OCI-LY1 (cell line): ENCODE measurements at regions not wholly inside any gene's neighbourhood (a gene's known extent, or its start where the extent isn't known, plus 50 kb on each side); places are given as distances from the start of the nearest gene placed in this dataset.

Source experiments
- H2AFZ ChIP-seq: fragments of 200-600 bp; sonication (generic), shearing (Covaris generic); 2 replicates; pipeline ENCODE4 v1.6.0; 2014; ENCODE audit warnings: antibody characterized with exemption, mild to moderate bottlenecking, low read length
- H3F3A ChIP-seq: fragments of 200-600 bp; sonication (generic), shearing (Covaris generic); 2 replicates; pipeline ENCODE4 v1.6.0; 2014; ENCODE audit warnings: mild to moderate bottlenecking, antibody characterized with exemption, low read length, moderate library complexity; ENCODE audit not compliant: insufficient read depth
- H3K27ac ChIP-seq: fragments of 200-600 bp; sonication (generic); 2 replicates; pipeline ENCODE4 v1.5.1; 2014; ENCODE audit warnings: low read length, mixed run types, mild to moderate bottlenecking, low read depth; ENCODE audit not compliant: poor library complexity, severe bottlenecking
- H3K27me3 ChIP-seq: fragments of 200-600 bp; sonication (generic); 2 replicates; pipeline ENCODE4 v1.6.0; 2014; ENCODE audit warnings: antibody characterized with exemption, mild to moderate bottlenecking, low read length, moderate library complexity; ENCODE audit not compliant: insufficient read depth
- H3K36me3 ChIP-seq: fragments of 200-600 bp; sonication (generic); 2 replicates; pipeline ENCODE4 v1.6.1; 2014; ENCODE audit warnings: mild to moderate bottlenecking, antibody characterized with exemption, low read length, moderate library complexity, mixed read lengths; ENCODE audit not compliant: insufficient read depth
- H3K4me1 ChIP-seq: fragments of 200-600 bp; sonication (generic); 2 replicates; pipeline ENCODE4 v1.5.1; 2014; ENCODE audit warnings: mild to moderate bottlenecking, low read length, moderate library complexity; ENCODE audit not compliant: insufficient read depth, severe bottlenecking
- H3K4me2 ChIP-seq: fragments of 200-600 bp; sonication (generic), shearing (Covaris generic); 2 replicates; pipeline ENCODE4 v1.6.1; 2014; ENCODE audit warnings: low read length
- H3K4me3 ChIP-seq: fragments of 200-600 bp; sonication (generic); 2 replicates; pipeline ENCODE4 v1.5.1; 2014; ENCODE audit warnings: low read length, low read depth, mild to moderate bottlenecking, mixed read lengths; ENCODE audit not compliant: poor library complexity, severe bottlenecking
- H3K79me2 ChIP-seq: fragments of 200-600 bp; shearing (Covaris generic); 2 replicates; pipeline ENCODE4 v1.6.1; 2016; ENCODE audit warnings: mixed run types, low read length, mixed read lengths; ENCODE audit not compliant: insufficient read depth
- H3K9ac ChIP-seq: fragments of 200-600 bp; sonication (generic), shearing (Covaris generic); 2 replicates; pipeline ENCODE4 v1.6.1; 2014; ENCODE audit warnings: mild to moderate bottlenecking, low read length, mixed read lengths
- H3K9me2 ChIP-seq: fragments of 200-600 bp; sonication (generic), shearing (Covaris generic); 2 replicates; pipeline ENCODE4 v1.6.1; 2014; ENCODE audit warnings: low read depth, mild to moderate bottlenecking, low read length, mixed read lengths
- H3K9me3 ChIP-seq: fragments of 200-600 bp; shearing (Covaris generic); 2 replicates; pipeline ENCODE4 v1.6.1; 2014; ENCODE audit warnings: low read length, mixed read lengths
- H4K20me1 ChIP-seq: fragments of 200-600 bp; sonication (generic), shearing (Covaris generic); 2 replicates; pipeline ENCODE4 v1.6.0; 2016; ENCODE audit warnings: mild to moderate bottlenecking, low read length; ENCODE audit not compliant: insufficient read depth
- CTCF ChIP-seq: fragments of 200-600 bp; sonication (generic), shearing (Covaris generic); IDR thresholded peaks from 2 replicates; pipeline ENCODE4 v1.5.1; 2017; ENCODE audit warnings: mild to moderate bottlenecking, antibody characterized with exemption, low read length, moderate library complexity, mixed read lengths
- EZH2 ChIP-seq: fragments of 200-600 bp; sonication (generic), shearing (Covaris generic); IDR thresholded peaks from 2 replicates; pipeline ENCODE4 v1.8.0; 2017; ENCODE audit warnings: borderline replicate concordance, mixed run types, mild to moderate bottlenecking, antibody characterized with exemption, low read length, moderate library complexity, mixed read lengths

GRCh38 chr18:55092166-55092565, 132.9 kb upstream of the CCDC68 start:
- H3K27ac ChIP-seq, result no peak overlapping the region
- H4K20me1 ChIP-seq, result no peaks in the 10 kb centered on the region
- H3K9me3 ChIP-seq, result no peaks in the 10 kb centered on the region
- H3K4me2 ChIP-seq, result no peak overlapping the region
- H3F3A ChIP-seq, result no peaks in the 10 kb centered on the region
- H3K4me1 ChIP-seq, result no peaks in the 10 kb centered on the region
- no peaks in the 10 kb centered on the region for H3K9me2 ChIP-seq
- TF ChIP-seq CTCF (no peak), EZH2 (no peak)
- H3K27me3 ChIP-seq, result no peaks in the 10 kb centered on the region
- no peak overlapping the region for H3K9ac ChIP-seq
- no peak overlapping the region for H2AFZ ChIP-seq
- H3K36me3 ChIP-seq, result no peaks in the 10 kb centered on the region
- H3K79me2 ChIP-seq, result no peaks in the 10 kb centered on the region
- no peak overlapping the region for H3K4me3 ChIP-seq

DNA sequence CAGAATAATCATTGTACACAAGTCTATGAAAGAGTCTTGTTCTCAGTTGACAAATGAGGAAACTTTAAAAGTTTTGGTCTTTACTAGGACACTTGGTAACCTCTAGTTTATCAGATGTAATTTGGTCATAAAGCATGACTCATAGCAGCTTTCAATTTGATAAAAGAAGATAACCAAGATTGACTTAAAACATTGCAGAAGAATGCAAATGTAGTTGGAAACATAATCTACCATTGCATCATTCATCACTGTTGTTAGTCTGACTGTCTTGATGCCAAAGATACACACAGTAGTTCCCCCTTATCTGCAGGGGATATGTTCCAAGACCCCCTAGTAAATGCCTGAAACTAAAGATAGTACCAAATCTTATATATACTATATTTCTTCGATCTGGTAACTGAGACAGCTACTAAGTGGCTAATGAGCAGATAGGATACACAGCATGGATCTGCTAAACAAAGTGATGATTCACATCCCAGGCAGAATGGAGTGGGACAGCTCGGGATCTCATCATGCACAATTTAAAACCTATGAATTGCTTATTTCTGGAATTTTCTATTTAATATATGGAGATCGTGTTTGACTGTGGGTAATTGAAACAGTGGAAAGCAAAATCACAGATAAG, 131.4 kb upstream of the CCDC68 start:
- Histone ChIP-seq H3K4me2 (no peak overlapping the region), H3K9ac (no peak overlapping the region), H3K27me3 (no peaks in the 10 kb centered on the region), H4K20me1 (no peaks in the 10 kb centered on the region), H3K4me3 (no peak overlapping the region), H3K9me2 (no peaks in the 10 kb centered on the region), H3K9me3 (no peaks in the 10 kb centered on the region), H3F3A (no peaks in the 10 kb centered on the region), H3K79me2 (no peaks in the 10 kb centered on the region), H3K27ac (no peak overlapping the region), H3K36me3 (no peaks in the 10 kb centered on the region), H2AFZ (no peak overlapping the region), H3K4me1 (no peaks in the 10 kb centered on the region)
- TF ChIP-seq EZH2, result no peak
- no peak for TF ChIP-seq CTCF

- Histone ChIP-seq H3K4me1 (no peaks in the 10 kb centered on the region), H4K20me1 (no peaks in the 10 kb centered on the region), H3K9ac (no peak overlapping the region), H3K4me2 (no peak overlapping the region), H3K27me3 (no peaks in the 10 kb centered on the region), H3K9me3 (no peaks in the 10 kb centered on the region), H3F3A (no peaks in the 10 kb centered on the region), H3K4me3 (no peak overlapping the region), H3K79me2 (no peaks in the 10 kb centered on the region), H3K9me2 (no peaks in the 10 kb centered on the region), H3K27ac (no peak overlapping the region), H2AFZ (no peak overlapping the region), H3K36me3 (no peaks in the 10 kb centered on the region)
- TF ChIP-seq EZH2 (no peak), CTCF (no peak)
Observed at GRCh38 chr18:55089610-55090009, 130.3 kb upstream of the CCDC68 start.
